ENCODE measurements at regions not wholly inside any gene's neighbourhood (a gene's known extent, or its start where the extent isn't known, plus 50 kb on each side); places are given as distances from the start of the nearest gene placed in this dataset.

DNA sequence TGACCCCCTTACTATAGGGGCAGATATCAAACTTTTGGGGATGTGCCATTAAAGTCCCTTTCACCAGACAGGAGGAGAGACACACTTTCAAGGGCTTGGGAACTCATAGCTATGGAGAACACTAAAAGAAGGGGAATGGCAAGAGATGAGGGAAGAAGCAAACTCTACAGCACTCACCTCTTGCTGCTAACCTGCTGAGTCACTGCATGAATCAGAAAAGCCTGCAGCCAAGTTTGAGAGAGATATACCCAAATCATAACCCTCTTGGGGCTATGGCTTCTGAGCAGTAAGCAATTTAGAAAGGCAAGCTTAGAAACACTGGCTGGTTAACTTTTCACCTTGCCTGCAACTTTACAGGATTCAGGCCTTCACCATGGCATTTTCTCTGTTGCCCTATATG is 1028.0 kb downstream of the UQCRFS1 start:
- in situ Hi-C loops (cut with MboI; ENCODE audit: low sequenced_read_pairs in 4 of 4) (no loop called here), intact Hi-C loops (cut with DNase I; ENCODE audit: low total_unique reads) (no loop called here)
- Histone ChIP-seq H3K4me3 (no peak overlapping the region), H3K4me1 (no peaks in the 10 kb centered on the region), H3K27ac (no peak overlapping the region), H3K9me3 (no peaks in the 10 kb centered on the region), H3K27me3 (no peaks in the 10 kb centered on the region), H3K36me3 (no peaks in the 10 kb centered on the region)
- TF ChIP-seq CTCF (IDR thresholded peaks at IDR 0.05 in 4 of 5, conservative IDR thresholded peaks at IDR 0.05 in 1 of 5) = no peak
- TF ChIP-seq POLR2A (IDR thresholded peaks at IDR 0.05) = no peak
- DNase-seq (no peak), ATAC-seq (no peak)

DNA sequence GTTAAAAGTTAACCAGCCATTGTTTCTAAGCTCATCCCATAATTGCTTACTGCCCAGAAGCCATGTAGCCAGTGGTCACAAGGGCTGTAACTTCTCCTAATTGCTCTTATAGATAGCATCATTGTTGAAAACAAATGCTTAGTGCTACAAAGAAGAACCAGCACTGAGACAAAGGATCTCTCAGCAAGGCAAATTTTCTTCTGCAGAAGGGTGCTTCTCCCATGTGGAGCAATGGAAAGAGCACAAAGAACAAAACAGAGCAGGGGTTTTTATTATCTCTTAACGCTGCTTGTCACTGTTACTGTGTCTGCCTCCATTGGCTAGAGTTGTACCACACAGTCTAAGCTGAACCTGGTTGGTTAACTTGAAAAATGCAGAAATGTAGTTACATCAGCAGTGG is 1036.8 kb downstream of the UQCRFS1 start:
- ATAC-seq = no peak
- TF ChIP-seq POLR2A (IDR thresholded peaks at IDR 0.05) (no peak), CTCF (IDR thresholded peaks at IDR 0.05 in 4 of 5, conservative IDR thresholded peaks at IDR 0.05 in 1 of 5) (no peak)
- in situ Hi-C loops (cut with MboI; ENCODE audit: low sequenced_read_pairs in 4 of 4) = no loop called here
- no peaks in the 10 kb centered on the region for H3K27me3 ChIP-seq
- intact Hi-C loops (cut with DNase I; ENCODE audit: low total_unique reads) = no loop called here
- DNase-seq = no peak
- H3K36me3 ChIP-seq = no peaks in the 10 kb centered on the region
- H3K9me3 ChIP-seq = no peaks in the 10 kb centered on the region
- no peaks in the 10 kb centered on the region for H3K4me1 ChIP-seq
- no peak overlapping the region for H3K4me3 ChIP-seq
- H3K27ac ChIP-seq = no peak overlapping the region

- DNase-seq (no peak), ATAC-seq (no peak)
- in situ Hi-C loops (cut with MboI; ENCODE audit: low sequenced_read_pairs in 4 of 4) = no loop called here
- Histone ChIP-seq H3K27me3 (no peaks in the 10 kb centered on the region), H3K36me3 (no peaks in the 10 kb centered on the region), H3K9me3 (no peaks in the 10 kb centered on the region), H3K27ac (no peak overlapping the region), H3K4me3 (no peak overlapping the region), H3K4me1 (no peaks in the 10 kb centered on the region)
- intact Hi-C loops (cut with DNase I; ENCODE audit: low total_unique reads) = no loop called here
- TF ChIP-seq CTCF (IDR thresholded peaks at IDR 0.05 in 4 of 5, conservative IDR thresholded peaks at IDR 0.05 in 1 of 5) = no peak
- no peak for TF ChIP-seq POLR2A (IDR thresholded peaks at IDR 0.05)
These were observed 1041.0 kb downstream of the UQCRFS1 start for GRCh38 chr19:28171983-28172382.

- Histone ChIP-seq H3K9me3 (no peaks in the 10 kb centered on the region), H3K27me3 (no peaks in the 10 kb centered on the region), H3K4me1 (no peaks in the 10 kb centered on the region), H3K36me3 (no peaks in the 10 kb centered on the region), H3K4me3 (no peak overlapping the region), H3K27ac (no peak overlapping the region)
- in situ Hi-C loops (cut with MboI; ENCODE audit: low sequenced_read_pairs in 4 of 4) (no loop called here), intact Hi-C loops (cut with DNase I; ENCODE audit: low total_unique reads) (no loop called here)
- DNase-seq (no peak), ATAC-seq (no peak)
- no peak for TF ChIP-seq CTCF (IDR thresholded peaks at IDR 0.05 in 4 of 5, conservative IDR thresholded peaks at IDR 0.05 in 1 of 5)
- no peak for TF ChIP-seq POLR2A (IDR thresholded peaks at IDR 0.05)
These were observed 1042.9 kb downstream of the UQCRFS1 start for GRCh38 chr19:28170066-28170465.

- no peak for DNase-seq
- in situ Hi-C loops (cut with MboI; ENCODE audit: low sequenced_read_pairs in 4 of 4) (no loop called here), intact Hi-C loops (cut with DNase I; ENCODE audit: low total_unique reads) (no loop called here)
- no peak overlapping the region for H3K4me3 ChIP-seq
- TF ChIP-seq CTCF (IDR thresholded peaks at IDR 0.05 in 4 of 5, conservative IDR thresholded peaks at IDR 0.05 in 1 of 5) (no peak), POLR2A (IDR thresholded peaks at IDR 0.05) (no peak)
- no peaks in the 10 kb centered on the region for H3K36me3 ChIP-seq
- ATAC-seq = no peak
- no peaks in the 10 kb centered on the region for H3K4me1 ChIP-seq
- no peak overlapping the region for H3K27ac ChIP-seq
- no peaks in the 10 kb centered on the region for H3K27me3 ChIP-seq
- H3K9me3 ChIP-seq = no peaks in the 10 kb centered on the region
These were observed 1043.6 kb downstream of the UQCRFS1 start for GRCh38 chr19:28169168-28169887.

Data from gastrocnemius medialis (tissue), 4 donors.